22Rv1 (cell line): ENCODE measurements at regions not wholly inside any gene's neighbourhood (a gene's known extent, or its start where the extent isn't known, plus 50 kb on each side); places are given as distances from the start of the nearest gene placed in this dataset.

Source experiments
- ZFX ChIP-seq: fragments of 450-650 bp; IDR thresholded peaks from 2 replicates; pipeline ENCODE4 v1.6.1; 2017; ENCODE audit warnings: antibody characterized with exemption, borderline replicate concordance
- TF ChIP-seq, protein P1 (sequence below): fragments of 450-650 bp; IDR thresholded peaks from 2 replicates; pipeline ENCODE4 v1.5.1; 2017; ENCODE audit warnings: mild to moderate bottlenecking

DNA sequence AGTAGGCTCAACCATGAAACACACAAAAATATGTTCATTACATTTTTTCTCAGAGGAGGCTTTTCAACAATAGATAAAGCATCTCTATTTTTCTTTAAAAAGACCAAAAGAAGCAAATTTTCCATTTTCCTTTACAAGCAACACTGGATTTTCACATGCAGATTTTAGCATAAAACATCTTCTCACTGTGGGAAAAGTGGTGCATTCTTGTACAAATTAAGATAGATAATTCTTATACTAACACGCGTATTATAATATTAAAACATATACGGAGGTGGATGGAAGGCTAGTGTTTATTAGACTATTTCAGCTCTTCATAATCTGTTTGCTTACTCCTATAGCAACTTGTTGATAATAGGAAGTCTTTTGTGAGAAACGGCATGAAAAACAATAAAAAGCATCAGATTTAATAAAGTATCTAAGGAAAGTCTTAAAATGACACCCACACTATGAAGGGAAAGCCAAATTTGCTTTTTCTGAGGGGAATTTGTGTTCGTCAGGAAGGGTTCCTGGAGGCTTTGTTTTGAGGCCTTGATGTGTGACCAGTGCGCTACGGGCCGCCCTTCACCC, 529.6 kb downstream of the SOX2 start:
- TF ChIP-seq, protein P1, sequence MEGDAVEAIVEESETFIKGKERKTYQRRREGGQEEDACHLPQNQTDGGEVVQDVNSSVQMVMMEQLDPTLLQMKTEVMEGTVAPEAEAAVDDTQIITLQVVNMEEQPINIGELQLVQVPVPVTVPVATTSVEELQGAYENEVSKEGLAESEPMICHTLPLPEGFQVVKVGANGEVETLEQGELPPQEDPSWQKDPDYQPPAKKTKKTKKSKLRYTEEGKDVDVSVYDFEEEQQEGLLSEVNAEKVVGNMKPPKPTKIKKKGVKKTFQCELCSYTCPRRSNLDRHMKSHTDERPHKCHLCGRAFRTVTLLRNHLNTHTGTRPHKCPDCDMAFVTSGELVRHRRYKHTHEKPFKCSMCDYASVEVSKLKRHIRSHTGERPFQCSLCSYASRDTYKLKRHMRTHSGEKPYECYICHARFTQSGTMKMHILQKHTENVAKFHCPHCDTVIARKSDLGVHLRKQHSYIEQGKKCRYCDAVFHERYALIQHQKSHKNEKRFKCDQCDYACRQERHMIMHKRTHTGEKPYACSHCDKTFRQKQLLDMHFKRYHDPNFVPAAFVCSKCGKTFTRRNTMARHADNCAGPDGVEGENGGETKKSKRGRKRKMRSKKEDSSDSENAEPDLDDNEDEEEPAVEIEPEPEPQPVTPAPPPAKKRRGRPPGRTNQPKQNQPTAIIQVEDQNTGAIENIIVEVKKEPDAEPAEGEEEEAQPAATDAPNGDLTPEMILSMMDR = no peak
- TF ChIP-seq ZFX = no peak
